ENCODE measurements at regions not wholly inside any gene's neighbourhood (a gene's known extent, or its start where the extent isn't known, plus 50 kb on each side); places are given as distances from the start of the nearest gene placed in this dataset.

- H3K4me2 ChIP-seq (ENCODE audit: low read length) = no peak overlapping the region
- H3K4me3 ChIP-seq (ENCODE audit: low read length) = no peak overlapping the region
- no peak overlapping the region for H3K4ac ChIP-seq (ENCODE audit: low read depth, low read length)
- WGBS (ENCODE audit: extremely low coverage, insufficient coverage, low lambda C conversion rate) = no CpG with 5 or more reads among the region's 4 CpGs
- no peak overlapping the region for H2BK15ac ChIP-seq (replicated peaks; ENCODE audit: low read depth)
- H3K27me3 ChIP-seq (ENCODE audit: insufficient read depth, low read length, poor library complexity) = no peaks in the 10 kb centered on the region
- H3K56ac ChIP-seq (ENCODE audit: low read length) = no peak overlapping the region
- H3K9ac ChIP-seq (ENCODE audit: low read length) = no peak overlapping the region
- no peak overlapping the region for H3K18ac ChIP-seq (ENCODE audit: low read length)
- no peak overlapping the region for H2BK120ac ChIP-seq (ENCODE audit: low read depth, low read length)
- H2BK5ac ChIP-seq (ENCODE audit: low read length) = no peak overlapping the region
- DNase-seq = no peak
- H2AK5ac ChIP-seq (ENCODE audit: low read length) = no peak overlapping the region
- H4K8ac ChIP-seq (ENCODE audit: low read depth, low read length) = no peak overlapping the region
- H3K23ac ChIP-seq (ENCODE audit: low read length) = no peak overlapping the region
- H3K4me1 ChIP-seq (ENCODE audit: control insufficient read depth, low read depth, low read length) = no peaks in the 10 kb centered on the region
- no peaks in the 10 kb centered on the region for H3K79me2 ChIP-seq (ENCODE audit: control insufficient read depth, insufficient read depth, low read length)
- no peak overlapping the region for H4K5ac ChIP-seq (ENCODE audit: low read length)
- H3K27ac ChIP-seq (ENCODE audit: low read depth, low read length) = no peak overlapping the region
- H3K36me3 ChIP-seq (ENCODE audit: control insufficient read depth, insufficient read depth, low read length) = no peaks in the 10 kb centered on the region
- no peaks in the 10 kb centered on the region for H3K79me1 ChIP-seq (ENCODE audit: low read length)
Observed at GRCh38 chr10:125548356-125548755, 134.6 kb downstream of the TEX36 start.

GRCh38 chr10:125547010-125547650, 135.8 kb downstream of the TEX36 start:
- H3K27me3 ChIP-seq (ENCODE audit: insufficient read depth, low read length, poor library complexity) = no peaks in the 10 kb centered on the region
- no peak overlapping the region for H4K5ac ChIP-seq (ENCODE audit: low read length)
- no peaks in the 10 kb centered on the region for H3K79me2 ChIP-seq (ENCODE audit: control insufficient read depth, insufficient read depth, low read length)
- no peak overlapping the region for H4K8ac ChIP-seq (ENCODE audit: low read depth, low read length)
- H3K4me1 ChIP-seq (ENCODE audit: control insufficient read depth, low read depth, low read length) = no peaks in the 10 kb centered on the region
- DNase-seq = no peak
- no peak overlapping the region for H2AK5ac ChIP-seq (ENCODE audit: low read length)
- no peaks in the 10 kb centered on the region for H3K79me1 ChIP-seq (ENCODE audit: low read length)
- H2BK120ac ChIP-seq (ENCODE audit: low read depth, low read length) = no peak overlapping the region
- WGBS (ENCODE audit: extremely low coverage, insufficient coverage, low lambda C conversion rate) = no CpG with 5 or more reads among the region's 10 CpGs
- H3K36me3 ChIP-seq (ENCODE audit: control insufficient read depth, insufficient read depth, low read length) = no peaks in the 10 kb centered on the region
- H3K4ac ChIP-seq (ENCODE audit: low read depth, low read length) = no peak overlapping the region
- H3K18ac ChIP-seq (ENCODE audit: low read length) = no peak overlapping the region
- H3K9ac ChIP-seq (ENCODE audit: low read length) = no peak overlapping the region
- H3K4me3 ChIP-seq (ENCODE audit: low read length) = no peak overlapping the region
- no peak overlapping the region for H3K4me2 ChIP-seq (ENCODE audit: low read length)
- no peak overlapping the region for H2BK5ac ChIP-seq (ENCODE audit: low read length)
- no peak overlapping the region for H3K23ac ChIP-seq (ENCODE audit: low read length)
- no peak overlapping the region for H2BK15ac ChIP-seq (replicated peaks; ENCODE audit: low read depth)
- no peak overlapping the region for H3K56ac ChIP-seq (ENCODE audit: low read length)
- H3K27ac ChIP-seq (ENCODE audit: low read depth, low read length) = no peak overlapping the region

GRCh38 chr10:125543796-125544195, 139.2 kb downstream of the TEX36 start:
- Histone ChIP-seq H3K18ac (ENCODE audit: low read length) (no peak overlapping the region), H3K4me2 (ENCODE audit: low read length) (no peak overlapping the region), H2BK120ac (ENCODE audit: low read depth, low read length) (no peak overlapping the region), H3K36me3 (ENCODE audit: control insufficient read depth, insufficient read depth, low read length) (no peaks in the 10 kb centered on the region), H3K9ac (ENCODE audit: low read length) (no peak overlapping the region), H3K4me1 (ENCODE audit: control insufficient read depth, low read depth, low read length) (no peaks in the 10 kb centered on the region), H2AK5ac (ENCODE audit: low read length) (no peak overlapping the region), H3K56ac (ENCODE audit: low read length) (no peak overlapping the region), H3K79me2 (ENCODE audit: control insufficient read depth, insufficient read depth, low read length) (no peaks in the 10 kb centered on the region), H2BK5ac (ENCODE audit: low read length) (no peak overlapping the region), H3K79me1 (ENCODE audit: low read length) (no peaks in the 10 kb centered on the region), H3K27me3 (ENCODE audit: insufficient read depth, low read length, poor library complexity) (no peaks in the 10 kb centered on the region), H2BK15ac (replicated peaks; ENCODE audit: low read depth) (no peak overlapping the region), H4K5ac (ENCODE audit: low read length) (no peak overlapping the region), H3K23ac (ENCODE audit: low read length) (no peak overlapping the region), H4K8ac (ENCODE audit: low read depth, low read length) (no peak overlapping the region), H3K4me3 (ENCODE audit: low read length) (no peak overlapping the region), H3K4ac (ENCODE audit: low read depth, low read length) (no peak overlapping the region), H3K27ac (ENCODE audit: low read depth, low read length) (no peak overlapping the region)
- DNase-seq = no peak
- no CpG with 5 or more reads among the region's 10 CpGs for WGBS (ENCODE audit: extremely low coverage, insufficient coverage, low lambda C conversion rate)

GRCh38 chr10:125538947-125539731, 143.8 kb downstream of the TEX36 start:
- H2BK5ac ChIP-seq (ENCODE audit: low read length) = no peak overlapping the region
- no peak overlapping the region for H3K4me2 ChIP-seq (ENCODE audit: low read length)
- no peaks in the 10 kb centered on the region for H3K27me3 ChIP-seq (ENCODE audit: insufficient read depth, low read length, poor library complexity)
- no peak for DNase-seq
- H3K79me2 ChIP-seq (ENCODE audit: control insufficient read depth, insufficient read depth, low read length) = no peaks in the 10 kb centered on the region
- H3K18ac ChIP-seq (ENCODE audit: low read length) = no peak overlapping the region
- no peak overlapping the region for H4K8ac ChIP-seq (ENCODE audit: low read depth, low read length)
- no peak overlapping the region for H3K4ac ChIP-seq (ENCODE audit: low read depth, low read length)
- H3K79me1 ChIP-seq (ENCODE audit: low read length) = no peaks in the 10 kb centered on the region
- WGBS (ENCODE audit: extremely low coverage, insufficient coverage, low lambda C conversion rate) = no CpG with 5 or more reads among the region's 13 CpGs
- H3K4me3 ChIP-seq (ENCODE audit: low read length) = no peak overlapping the region
- H3K27ac ChIP-seq (ENCODE audit: low read depth, low read length) = no peak overlapping the region
- H4K5ac ChIP-seq (ENCODE audit: low read length) = no peak overlapping the region
- no peak overlapping the region for H3K56ac ChIP-seq (ENCODE audit: low read length)
- H2BK120ac ChIP-seq (ENCODE audit: low read depth, low read length) = no peak overlapping the region
- H2BK15ac ChIP-seq (replicated peaks; ENCODE audit: low read depth) = no peak overlapping the region
- no peaks in the 10 kb centered on the region for H3K36me3 ChIP-seq (ENCODE audit: control insufficient read depth, insufficient read depth, low read length)
- no peak overlapping the region for H3K23ac ChIP-seq (ENCODE audit: low read length)
- H3K4me1 ChIP-seq (ENCODE audit: control insufficient read depth, low read depth, low read length) = no peaks in the 10 kb centered on the region
- H3K9ac ChIP-seq (ENCODE audit: low read length) = no peak overlapping the region
- H2AK5ac ChIP-seq (ENCODE audit: low read length) = no peak overlapping the region

GRCh38 chr10:125536236-125536635, 146.7 kb downstream of the TEX36 start:
- H3K18ac ChIP-seq (ENCODE audit: low read length) = no peak overlapping the region
- H3K4me1 ChIP-seq (ENCODE audit: control insufficient read depth, low read depth, low read length) = no peaks in the 10 kb centered on the region
- H3K9ac ChIP-seq (ENCODE audit: low read length) = no peak overlapping the region
- no peaks in the 10 kb centered on the region for H3K79me1 ChIP-seq (ENCODE audit: low read length)
- H3K4me2 ChIP-seq (ENCODE audit: low read length) = no peak overlapping the region
- H3K79me2 ChIP-seq (ENCODE audit: control insufficient read depth, insufficient read depth, low read length) = no peaks in the 10 kb centered on the region
- no peaks in the 10 kb centered on the region for H3K27me3 ChIP-seq (ENCODE audit: insufficient read depth, low read length, poor library complexity)
- WGBS (ENCODE audit: extremely low coverage, insufficient coverage, low lambda C conversion rate) = no CpG with 5 or more reads among the region's 4 CpGs
- H2BK120ac ChIP-seq (ENCODE audit: low read depth, low read length) = no peak overlapping the region
- H2AK5ac ChIP-seq (ENCODE audit: low read length) = no peak overlapping the region
- no peaks in the 10 kb centered on the region for H3K36me3 ChIP-seq (ENCODE audit: control insufficient read depth, insufficient read depth, low read length)
- H3K4ac ChIP-seq (ENCODE audit: low read depth, low read length) = no peak overlapping the region
- no peak overlapping the region for H2BK15ac ChIP-seq (replicated peaks; ENCODE audit: low read depth)
- H3K27ac ChIP-seq (ENCODE audit: low read depth, low read length) = no peak overlapping the region
- H3K4me3 ChIP-seq (ENCODE audit: low read length) = no peak overlapping the region
- no peak overlapping the region for H3K23ac ChIP-seq (ENCODE audit: low read length)
- no peak overlapping the region for H3K56ac ChIP-seq (ENCODE audit: low read length)
- H4K5ac ChIP-seq (ENCODE audit: low read length) = no peak overlapping the region
- H4K8ac ChIP-seq (ENCODE audit: low read depth, low read length) = no peak overlapping the region
- no peak overlapping the region for H2BK5ac ChIP-seq (ENCODE audit: low read length)
- DNase-seq = no peak

All from mesendoderm (in vitro differentiated cells).